Activated CD4-positive, alpha-beta T cell treated with anti-CD3 and anti-CD28 coated beads for 4 hours (primary cell): ENCODE measurements at regions not wholly inside any gene's neighbourhood (a gene's known extent, or its start where the extent isn't known, plus 50 kb on each side); places are given as distances from the start of the nearest gene placed in this dataset.
"Not testable (repeated sequence)": the region's sequence is repeated elsewhere in the genome, so short reads cannot be mapped to it uniquely, and the experiment has no call there.

Experiments used
- DNase-seq, 2 donors: peaks; one replicate each; pipeline ENCODE4 v3.0.0-alpha.2; 2020

DNA sequence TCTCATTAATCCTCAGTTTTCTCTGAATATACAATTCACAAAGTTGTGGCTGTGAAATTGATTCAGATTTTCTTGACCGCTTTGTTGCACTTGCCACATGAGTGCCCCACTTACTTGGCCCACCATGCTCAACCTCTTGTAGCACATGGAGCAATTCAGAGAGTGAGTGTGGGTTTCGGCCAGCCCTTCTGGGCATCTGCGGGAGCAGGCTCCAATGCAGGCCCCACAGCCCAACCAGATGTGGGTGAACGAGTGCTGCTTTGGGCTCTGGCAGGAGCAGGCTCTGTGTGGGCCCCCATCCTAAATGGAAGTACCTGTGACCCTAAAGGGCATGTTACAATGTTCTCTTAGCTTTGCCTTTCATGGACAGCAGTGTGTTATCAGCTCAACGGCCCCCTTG, 2338.6 kb downstream of the LRRC4C start:
- no peak for DNase-seq

DNA sequence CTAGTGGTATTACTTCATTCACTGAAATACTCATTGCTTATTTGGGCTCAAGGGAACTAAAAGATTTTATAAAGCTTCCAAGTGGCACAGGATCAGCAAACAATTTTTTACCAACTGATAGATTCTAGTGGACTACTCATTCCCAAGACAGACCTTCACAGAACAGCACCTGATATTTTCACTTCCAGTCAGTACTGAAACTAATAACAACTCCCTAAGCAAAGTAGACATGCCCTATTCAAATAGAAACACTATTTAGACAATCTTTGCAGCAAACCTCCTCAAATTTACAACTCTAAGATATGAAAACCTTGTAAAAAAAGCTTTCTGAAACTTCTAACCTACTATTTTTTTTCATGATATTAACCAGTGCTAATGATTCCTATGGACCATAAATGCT, 2345.8 kb downstream of the LRRC4C start:
- no peak for DNase-seq

DNA sequence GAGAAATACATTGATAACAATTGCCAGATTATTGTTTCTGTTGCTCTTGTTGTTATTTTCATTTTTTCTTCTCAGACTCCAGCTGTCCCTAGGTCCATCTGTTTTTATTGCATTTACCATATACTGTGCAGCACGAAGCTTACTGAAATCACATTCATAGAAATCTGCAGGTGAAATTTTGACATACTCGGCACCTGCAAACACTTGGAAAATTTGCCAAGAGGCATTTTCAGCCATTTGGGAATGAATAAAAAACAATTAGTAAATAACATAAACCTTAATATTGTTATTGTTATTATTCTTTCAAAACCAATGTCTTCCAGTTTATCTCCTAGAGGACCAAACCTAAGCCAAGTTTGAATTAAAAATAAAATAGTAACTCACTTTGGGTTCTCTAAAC, 2357.2 kb downstream of the LRRC4C start:
- DNase-seq, result no peak

DNA sequence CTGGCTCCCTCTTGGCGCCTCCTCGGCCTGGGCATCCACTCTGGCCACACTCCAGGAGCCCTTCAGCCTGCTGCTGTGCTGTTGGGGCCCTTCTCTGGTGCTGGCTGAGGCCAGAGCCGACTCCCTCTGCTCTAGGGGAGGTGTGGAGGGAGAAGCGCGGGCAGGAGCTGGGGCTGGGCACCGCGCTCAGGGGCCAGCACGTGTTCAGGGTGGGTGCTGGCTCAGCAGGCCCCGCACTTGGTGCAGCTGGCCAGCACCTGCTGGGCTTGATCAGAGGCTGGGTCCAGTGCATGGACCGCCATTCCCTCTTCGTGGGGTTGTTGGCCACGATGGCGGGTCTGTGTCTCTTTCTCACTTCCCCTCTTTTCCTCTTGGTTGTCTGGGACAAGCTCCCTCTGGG, 2381.0 kb downstream of the LRRC4C start:
- no peak for DNase-seq

DNA sequence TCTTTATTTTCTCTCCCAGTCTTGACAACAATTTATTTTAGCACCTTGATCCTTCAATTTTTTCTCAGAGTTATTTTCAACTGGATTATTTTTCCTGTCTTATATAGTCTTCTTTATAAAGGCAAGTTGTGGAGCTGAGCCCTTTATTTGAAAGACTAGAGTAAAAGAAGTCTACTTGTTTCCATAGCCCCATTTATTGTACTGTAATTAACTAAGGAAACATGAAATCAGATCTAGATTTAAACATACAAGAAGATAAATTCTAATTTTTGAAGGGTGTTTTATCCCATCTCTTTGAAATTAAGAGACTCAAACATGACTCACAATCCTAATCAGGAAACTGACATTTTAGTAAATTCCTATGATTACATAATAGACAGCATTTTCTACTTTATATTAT, 2421.8 kb downstream of the LRRC4C start:
- no peak for DNase-seq

DNA sequence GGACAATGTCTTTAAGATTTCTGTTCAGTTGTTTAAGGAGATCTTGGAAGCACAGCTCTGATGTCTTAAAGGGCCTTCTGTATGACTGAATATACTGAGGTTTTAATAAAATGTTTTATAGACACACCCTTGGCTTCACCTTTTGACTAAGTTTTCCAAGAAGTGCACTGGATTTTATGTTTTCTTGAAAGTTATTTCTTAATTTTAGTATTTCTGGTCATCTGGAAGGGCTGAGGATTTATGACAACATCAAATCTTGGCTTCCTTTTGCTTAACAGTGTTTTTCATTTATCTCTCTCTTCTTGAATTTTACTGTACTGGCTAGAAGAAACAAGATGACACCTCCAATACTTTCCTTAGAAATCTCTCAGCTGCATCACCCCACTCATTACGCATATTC, 2423.4 kb downstream of the LRRC4C start:
- DNase-seq, result no peak

DNA sequence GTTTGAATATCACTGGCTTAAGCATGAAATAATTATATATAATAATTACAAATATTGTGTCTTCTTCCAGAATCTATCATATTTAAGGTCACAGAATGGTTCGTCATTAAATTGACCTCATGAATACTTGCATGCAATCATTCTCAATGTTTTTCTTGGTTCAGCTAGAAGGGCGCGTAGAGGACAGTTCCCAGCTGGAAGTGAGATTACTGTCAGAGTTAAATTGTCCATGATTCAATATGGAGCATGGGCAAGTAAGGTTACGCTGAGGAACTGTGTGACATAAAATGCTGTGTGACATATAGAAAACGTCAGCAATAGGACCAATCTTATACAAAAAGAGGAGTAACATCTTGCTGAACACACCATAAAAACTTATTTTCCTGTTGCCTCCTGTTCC, 2423.5 kb upstream of the RAG2 start:
- DNase-seq, result no peak

DNA sequence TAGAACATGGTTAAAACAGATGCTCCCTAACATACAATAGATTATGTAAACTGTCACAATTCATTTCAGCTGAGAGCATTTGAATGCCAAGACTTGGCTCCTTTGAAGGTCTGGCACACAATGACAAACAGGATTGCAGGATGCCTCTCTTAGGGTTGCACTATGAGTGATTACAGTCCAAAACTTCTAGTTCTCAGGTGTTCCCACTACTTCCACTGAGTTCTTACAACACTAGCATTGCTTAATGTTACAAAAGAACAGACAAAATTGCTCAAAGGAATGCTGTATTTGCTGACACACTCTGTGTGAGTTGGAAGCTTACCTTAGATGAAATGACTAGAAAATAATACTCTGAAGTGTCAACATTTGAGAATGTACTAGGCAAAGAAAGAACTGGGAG, 2413.8 kb upstream of the RAG2 start:
- DNase-seq, result no peak

DNA sequence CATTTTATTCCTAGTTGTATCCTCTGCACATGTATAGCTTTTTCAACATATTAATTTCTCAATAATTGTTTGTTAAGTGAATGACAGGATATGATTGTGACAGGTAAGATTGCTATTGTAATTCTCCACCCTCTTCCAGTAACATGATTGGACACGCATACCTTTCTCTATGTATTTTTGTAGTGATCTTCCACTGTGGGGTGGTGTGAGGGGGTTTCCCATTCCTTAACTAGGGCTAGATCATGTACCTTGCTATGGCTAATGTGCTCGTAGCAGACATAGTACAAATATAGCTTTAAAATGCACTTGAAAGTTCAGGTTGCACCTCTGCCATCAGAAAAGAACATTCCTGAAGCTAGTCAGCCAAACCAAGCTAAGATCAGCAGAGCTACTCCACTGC, 2392.8 kb upstream of the RAG2 start:
- no peak for DNase-seq

DNA sequence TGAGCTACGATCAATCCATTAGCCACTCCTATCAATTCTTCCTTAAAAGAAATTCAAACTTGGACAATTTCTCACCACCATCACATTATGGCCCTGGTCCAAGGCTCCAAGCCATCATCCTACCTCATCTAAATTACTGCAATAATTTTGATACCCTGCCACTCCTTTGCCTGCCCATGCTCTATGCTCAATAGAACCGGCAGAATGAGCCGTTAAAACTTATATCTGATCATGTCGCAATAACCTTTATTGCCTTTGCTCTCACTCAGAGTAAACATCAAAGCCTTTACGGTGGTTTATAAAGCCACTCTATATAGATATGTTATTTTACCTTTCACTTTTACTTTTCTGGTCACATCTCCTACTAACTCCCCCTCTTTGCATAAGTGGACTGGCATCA, 2392.1 kb upstream of the RAG2 start:
- no peak for DNase-seq

DNA sequence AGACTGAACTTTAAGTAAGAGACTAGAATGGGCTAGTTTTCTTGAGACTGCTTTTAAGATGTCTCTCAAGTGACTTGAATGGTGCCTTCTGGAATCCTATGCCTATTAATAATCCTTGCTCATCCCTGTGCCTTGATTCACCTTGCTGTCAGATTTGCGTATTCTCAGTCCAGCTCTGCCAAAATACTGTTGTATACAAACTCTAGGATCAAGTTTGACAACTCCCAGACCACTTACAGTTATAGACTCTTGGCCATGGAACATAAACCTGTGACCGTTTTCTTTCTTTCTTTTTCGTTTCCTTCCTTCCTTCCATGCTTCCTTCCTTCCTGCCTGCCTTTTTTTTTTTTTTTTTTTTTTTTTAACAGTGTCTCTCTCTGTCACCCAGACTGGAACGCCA, 2390.9 kb upstream of the RAG2 start:
- DNase-seq, result no peak

DNA sequence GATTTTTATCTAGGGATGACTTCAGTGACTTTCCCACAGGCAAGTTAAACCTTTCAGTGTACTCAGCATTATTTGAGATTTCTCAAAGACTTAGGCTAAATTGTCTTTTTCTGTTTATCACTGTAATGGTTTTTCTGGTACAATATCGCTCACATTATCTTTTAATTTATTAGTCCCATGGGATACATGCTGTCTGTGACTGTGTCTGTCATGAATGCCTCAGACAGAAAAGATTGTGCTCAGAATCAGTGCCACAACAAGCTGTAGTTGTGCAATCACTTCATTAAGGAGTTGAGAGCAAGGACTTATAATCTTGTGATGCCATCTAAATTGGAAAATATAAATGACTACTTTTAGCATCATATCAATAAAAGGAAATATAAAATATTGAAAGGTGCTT, 2374.2 kb upstream of the RAG2 start:
- no peak for DNase-seq

DNA sequence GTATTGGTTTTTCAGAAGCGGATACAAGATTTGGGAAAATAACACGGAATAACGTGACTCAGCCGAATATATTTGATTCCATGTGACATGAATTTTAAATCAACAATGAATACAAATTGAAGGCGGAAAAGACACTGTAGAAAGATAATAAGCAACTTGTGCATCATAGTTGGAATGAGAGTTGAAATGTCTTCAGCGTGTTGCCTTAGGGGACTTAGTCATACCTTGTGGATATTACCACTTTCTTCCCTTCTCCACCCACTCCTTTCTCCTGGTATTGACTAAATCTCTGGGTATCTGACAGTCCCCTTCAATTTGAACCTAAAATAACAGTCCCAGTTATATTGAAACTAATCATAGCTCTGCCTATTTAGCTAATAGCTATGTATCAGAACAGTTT, 2373.1 kb upstream of the RAG2 start:
- DNase-seq, result no peak

DNA sequence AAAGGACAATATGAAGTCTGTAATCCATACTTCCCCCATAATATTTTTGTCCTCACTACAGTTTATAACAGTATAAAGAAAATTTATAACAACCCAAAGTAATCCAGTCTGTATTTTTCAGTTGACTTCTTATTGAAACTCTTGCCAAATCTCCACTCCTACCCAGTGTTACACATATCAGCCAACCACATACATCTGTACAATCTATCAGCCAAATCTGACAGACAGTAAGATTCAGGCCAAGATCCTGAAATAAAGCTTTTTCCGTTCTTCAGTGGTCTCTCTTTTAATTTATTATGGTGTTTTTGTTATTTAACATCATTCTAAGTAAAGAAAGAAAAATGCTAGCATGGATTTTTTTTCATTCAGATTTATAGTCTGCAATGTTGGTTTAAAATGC, 2370.9 kb upstream of the RAG2 start:
- no peak for DNase-seq

DNA sequence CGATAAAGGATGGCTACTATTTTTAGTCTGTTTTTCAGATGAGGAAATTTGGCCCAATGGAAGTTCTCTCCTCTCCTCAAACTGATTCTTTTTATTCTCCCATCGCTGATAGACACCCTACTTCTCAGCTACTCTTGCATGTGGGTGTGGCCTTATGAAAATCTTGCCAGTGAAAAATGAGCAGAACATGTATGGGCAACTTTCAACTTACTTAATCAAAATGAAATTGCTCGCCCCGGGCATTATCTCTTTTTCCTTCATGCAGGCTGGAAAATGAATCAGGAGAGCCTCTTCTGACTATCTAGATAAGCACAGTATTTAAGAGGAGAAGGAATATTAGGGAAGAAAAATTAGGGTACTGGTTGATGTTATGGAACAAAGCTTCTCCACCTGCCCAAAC, 2354.7 kb upstream of the RAG2 start:
- no peak for DNase-seq

DNA sequence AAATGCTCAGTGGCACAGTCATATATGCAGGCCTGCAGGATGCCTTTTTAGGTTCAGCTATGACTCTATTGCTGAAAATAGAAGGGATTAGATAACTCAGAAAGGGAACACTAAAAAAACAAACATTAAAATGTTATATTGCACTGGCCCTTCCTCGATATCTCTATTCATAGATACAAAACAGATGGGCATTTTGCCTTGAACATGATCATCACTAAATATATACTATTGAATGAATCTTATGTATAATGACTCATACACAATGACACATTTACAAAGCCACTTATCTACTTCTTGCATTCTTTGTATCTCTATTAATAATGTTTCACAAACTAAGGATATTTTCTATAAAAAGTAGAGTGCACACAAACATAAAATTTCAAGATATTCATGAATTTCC, 2352.8 kb upstream of the RAG2 start:
- DNase-seq, result no peak

DNA sequence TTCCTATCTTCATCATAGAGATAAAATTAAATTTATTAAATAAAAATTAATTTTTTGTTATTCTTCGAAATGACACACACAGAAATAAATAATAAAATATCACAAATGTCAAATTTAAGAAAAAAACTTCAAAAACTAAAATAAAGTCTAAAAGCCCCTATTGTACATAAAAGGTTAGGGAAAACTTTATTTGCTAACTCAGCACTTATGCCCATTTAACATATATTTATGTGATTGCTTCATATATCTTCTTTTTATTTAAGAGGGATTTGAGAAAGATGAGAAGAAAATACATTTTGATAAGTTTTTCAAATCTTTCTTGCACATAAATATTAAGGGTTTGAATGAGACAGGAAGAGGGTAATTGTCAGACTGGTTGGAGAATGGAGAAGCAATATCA, 2350.4 kb upstream of the RAG2 start:
- DNase-seq, result no peak

DNA sequence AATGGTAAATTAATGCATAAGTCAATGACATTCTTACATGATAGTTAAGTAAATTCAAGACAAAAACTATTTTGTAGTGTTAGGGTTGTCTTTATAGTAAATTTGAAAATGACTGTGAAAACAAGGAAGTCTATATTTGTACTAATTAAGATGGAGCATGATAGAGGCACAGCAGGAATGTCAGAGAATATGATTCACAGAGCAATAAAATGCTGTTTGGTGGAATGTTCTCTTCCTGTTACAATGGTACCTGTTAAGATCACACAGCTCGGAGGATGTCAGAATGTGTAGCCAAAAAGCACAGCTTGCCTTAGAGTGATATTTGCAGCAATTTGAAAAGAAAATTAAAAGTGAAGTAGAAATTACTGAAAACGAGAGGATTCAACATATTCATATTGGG, 2339.7 kb upstream of the RAG2 start:
- no peak for DNase-seq

DNA sequence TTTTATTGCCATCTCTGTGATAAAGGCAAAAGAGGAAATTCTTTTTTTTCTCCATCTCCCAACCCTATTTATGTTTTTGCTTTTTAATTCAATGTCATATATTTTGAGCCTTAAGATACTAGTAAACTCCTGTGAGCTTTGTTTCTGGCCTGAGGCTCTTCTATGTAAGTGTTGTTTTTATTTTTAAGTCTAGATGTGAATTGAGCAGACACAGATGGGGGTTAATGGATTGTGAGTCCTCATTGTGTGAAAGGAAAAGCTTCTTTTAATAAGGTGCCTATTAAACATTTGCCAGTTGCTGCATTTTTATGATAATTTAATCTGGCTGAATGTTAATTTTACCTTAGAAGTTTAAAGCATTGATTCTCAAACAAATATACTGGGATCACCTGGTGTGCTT, 2337.9 kb upstream of the RAG2 start:
- DNase-seq, result no peak

DNA sequence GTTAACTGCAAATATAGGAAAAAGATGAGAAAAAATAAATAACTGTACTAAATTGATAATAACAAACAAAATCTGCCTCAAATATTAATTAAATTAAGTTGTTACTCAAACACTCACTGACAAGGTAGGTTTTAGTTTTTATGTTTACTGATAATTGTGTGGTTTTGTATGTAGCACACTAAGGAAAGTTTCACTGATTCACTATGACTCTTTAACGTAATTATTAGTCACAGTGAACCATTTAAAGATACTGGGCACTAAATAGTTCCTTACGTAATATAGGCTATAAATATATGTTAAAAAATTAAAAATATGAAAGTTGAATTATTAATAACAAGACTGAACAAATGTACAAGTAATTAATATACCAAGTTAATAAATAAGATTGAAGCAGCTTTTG, 2330.0 kb upstream of the RAG2 start:
- no peak for DNase-seq

DNA sequence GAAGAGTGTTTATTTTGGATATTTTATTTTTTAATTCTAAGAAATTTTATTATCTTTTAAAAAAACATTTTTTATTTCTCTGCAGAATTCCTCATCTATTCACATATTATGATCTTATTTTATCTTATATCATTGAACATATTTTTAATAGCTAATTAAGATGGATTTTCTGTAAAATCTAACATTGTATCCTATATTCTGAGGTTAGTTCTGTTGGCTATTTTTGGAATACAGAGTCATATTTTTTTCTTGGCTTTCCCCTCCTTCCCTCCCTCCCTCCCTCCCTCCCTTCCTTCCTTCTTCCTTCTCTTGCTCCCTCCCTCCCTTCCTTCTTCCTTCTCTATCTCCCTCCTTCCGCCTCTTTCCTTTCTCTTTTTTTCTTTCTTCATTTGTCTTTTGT, 2326.6 kb upstream of the RAG2 start:
- no peak for DNase-seq

DNA sequence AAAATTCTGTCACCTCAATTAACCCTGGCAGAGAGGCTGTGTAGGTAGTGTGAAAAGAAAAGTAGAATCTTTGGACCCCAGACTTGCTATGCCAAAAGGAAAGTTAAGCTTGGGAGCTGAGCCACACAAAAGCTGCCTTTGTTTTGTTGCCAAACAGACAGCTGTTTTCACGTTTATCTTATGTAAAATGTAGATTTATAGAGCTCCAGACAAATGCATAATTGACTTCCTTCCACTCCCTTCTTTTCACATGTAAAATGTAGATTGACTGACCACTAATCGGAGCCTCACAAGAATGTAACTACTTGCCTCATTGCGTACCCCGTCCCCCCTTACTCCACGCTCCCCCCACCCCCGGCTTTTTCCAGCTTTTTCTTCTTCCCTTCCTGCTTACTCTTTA, 2302.2 kb upstream of the RAG2 start:
- no peak for DNase-seq

DNA sequence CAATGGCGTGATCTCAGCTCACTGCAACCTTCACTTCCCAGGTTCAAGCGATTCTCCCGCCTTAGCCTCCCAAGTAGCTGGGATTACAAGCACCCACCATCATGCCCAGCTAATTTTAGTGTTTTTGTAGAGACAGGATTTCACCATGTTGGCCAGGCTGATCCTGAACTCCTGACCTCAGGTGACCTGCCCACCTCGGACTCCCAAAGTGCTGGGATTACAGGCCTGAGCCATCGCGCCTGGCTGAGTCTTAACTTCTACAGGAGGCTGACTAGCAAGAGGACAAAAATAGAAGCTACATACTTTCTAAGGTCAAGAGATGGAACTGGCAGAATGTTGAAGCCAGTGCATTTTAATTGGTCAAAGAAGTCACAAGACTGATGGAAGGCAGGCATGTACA, 2296.2 kb upstream of the RAG2 start:
- not testable (repeated sequence) for DNase-seq

DNA sequence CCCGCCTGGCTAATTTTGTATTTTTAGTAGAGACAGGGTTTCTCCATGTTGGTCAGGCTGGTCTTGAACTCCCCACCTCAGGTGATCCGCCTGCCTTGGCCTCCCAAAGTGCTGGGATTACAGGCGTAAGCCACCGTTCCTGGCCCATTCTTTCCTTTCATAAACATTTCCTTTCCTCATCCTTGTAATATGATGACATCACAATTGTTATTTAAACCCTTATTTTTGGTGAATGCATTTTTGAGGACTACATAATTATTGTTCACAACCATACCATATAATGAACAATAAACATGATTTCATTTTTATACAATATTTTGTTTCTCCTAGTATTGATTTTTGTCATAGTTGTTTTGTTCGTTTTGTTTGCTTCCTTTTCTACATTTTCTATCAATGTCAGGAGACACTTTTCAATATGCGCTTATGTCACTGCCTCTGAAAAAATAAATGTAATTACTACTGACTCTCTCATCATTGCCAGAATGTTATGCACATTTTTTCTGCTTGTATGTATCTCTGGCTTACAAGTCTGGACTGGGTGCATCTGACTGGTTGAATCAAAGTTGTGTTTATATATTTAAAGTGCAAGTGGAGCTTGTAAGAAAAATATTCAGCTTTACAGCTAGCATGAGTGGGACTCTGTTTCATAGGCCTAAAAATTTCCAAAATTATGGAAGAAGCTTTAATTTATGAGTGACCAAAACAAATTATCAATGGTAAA, 2286.3 kb upstream of the RAG2 start:
- DNase-seq, result no peak

DNA sequence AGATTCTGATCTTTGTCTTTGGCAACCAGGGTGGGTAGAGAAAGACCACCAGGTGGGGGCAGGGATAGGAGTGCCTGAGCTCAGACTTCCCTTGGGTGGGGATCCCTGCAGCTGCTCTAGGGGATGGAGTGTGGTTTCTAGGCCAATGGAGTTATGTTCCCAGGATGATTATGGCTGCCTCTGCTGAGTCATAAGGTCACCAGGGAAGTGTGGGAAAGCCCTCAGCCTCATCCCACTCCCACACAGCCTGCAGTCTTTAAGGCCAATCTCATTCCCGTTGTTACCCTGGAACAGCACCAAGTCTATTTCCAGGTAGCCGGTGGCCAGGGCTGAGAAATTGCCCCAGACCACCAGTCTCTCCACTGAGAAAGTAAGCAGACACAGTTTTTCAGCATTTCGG, 2269.3 kb upstream of the RAG2 start:
- no peak for DNase-seq

DNA sequence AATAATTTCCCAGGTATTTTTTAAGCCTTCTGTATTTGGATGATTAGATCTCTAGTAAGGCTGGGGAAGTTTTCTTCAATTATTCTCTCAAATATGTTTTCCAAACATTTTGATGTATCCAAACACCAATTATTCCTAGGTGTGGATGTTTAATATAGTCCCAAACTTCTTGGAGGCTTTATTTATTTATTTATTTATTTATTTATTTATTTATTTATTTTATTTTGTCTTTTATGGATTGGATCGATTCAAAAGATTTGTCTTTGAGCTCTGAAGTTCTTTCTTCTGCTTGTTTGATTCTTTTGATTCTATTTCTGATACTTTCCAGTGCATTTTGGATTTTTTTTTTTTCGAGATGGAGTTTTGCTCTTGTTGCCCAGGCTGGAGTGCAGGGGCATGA, 2267.9 kb upstream of the RAG2 start:
- no peak for DNase-seq
